Right lobe of liver (tissue), 6 donors: ENCODE measurements at regions not wholly inside any gene's neighbourhood (a gene's known extent, or its start where the extent isn't known, plus 50 kb on each side); places are given as distances from the start of the nearest gene placed in this dataset.

Experiments used
- ATAC-seq, 4 donors: fragments of 200-7000 bp; cut with Tn5 transposase; one replicate each; pipeline ENCODE4 v1.9.1; 2020; ENCODE audit warnings: mild to moderate bottlenecking in 4 of 4, moderate library complexity in 4 of 4
- DNase-seq, 3 donors: peaks; one replicate each; pipeline ENCODE4 v3.0.0-alpha.2; 2020
- H3K27ac ChIP-seq, 3 donors: fragments of 200-600 bp; one replicate each; pipeline ENCODE4 v1.8.0; 2022
- H3K27me3 ChIP-seq, 2 donors: fragments of 200-600 bp; one replicate each; pipeline ENCODE4 v1.8.0; 2022
- H3K36me3 ChIP-seq, 4 donors: fragments of 200-600 bp; sonication (generic) in 1 of 4; one replicate each; pipeline versions ENCODE4 v1.5.1 to v1.8.0; 2017 to 2022; ENCODE audit warnings: control low read depth in 1 of 4
- H3K4me1 ChIP-seq, 4 donors: fragments of 200-600 bp; sonication (generic) in 1 of 4; one replicate each; pipeline versions ENCODE4 v1.5.1 to v1.8.0; 2017 to 2022; ENCODE audit warnings: control low read depth in 1 of 4
- H3K4me3 ChIP-seq, 3 donors: fragments of 200-600 bp; one replicate each; pipeline ENCODE4 v1.8.0; 2022
- H3K9me3 ChIP-seq, 4 donors: fragments of 200-600 bp; sonication (generic) in 1 of 4; one replicate each; pipeline versions ENCODE4 v1.5.1 to v1.8.0; 2017 to 2022; ENCODE audit warnings: control low read depth in 1 of 4
- CTCF ChIP-seq, 4 donors: fragments of 200-600 bp in 3 of 4; fragments of 450-650 bp in 1 of 4; IDR thresholded peaks; one replicate each; pipeline versions ENCODE4 v1.5.1 to v1.8.0; 2016 to 2022; ENCODE audit warnings: antibody characterized with exemption in 4 of 4, mild to moderate bottlenecking in 2 of 4
- POLR2A ChIP-seq: fragments of 450-650 bp; IDR thresholded peaks from one replicate; pipeline ENCODE4 v1.6.1; 2017; ENCODE audit warnings: antibody characterized with exemption, mild to moderate bottlenecking
- WGBS: methylation state at CpG from one replicate; pipeline ENCODE4 v1.1.6; 2018; ENCODE audit warnings: low coverage, low lambda C conversion rate; ENCODE audit not compliant: insufficient coverage; ENCODE audit errors: missing lambda C conversion rate; 5-methylcytosine and 5-hydroxymethylcytosine counted together
- intact Hi-C, 2 donors: fragments of 100-400 bp; cut with DNase I; formaldehyde crosslinking; loops; one replicate each; pipeline versions ENCODE4 v1.11.2 to v1.14.1; 2022
- donor health status: DM: no; HTN: yes; CAD: no.
- donor health status: DM: no; HTN: no; CAD: no.
- donor health status: DM: no; HTN: no; CAD: no.
- donor health status: DM: no; HTN: yes; CAD: no.
- donor health status: DM: no; HTN: yes; CAD: no.

- ATAC-seq (no peak), DNase-seq (no peak)
- H3K4me3 ChIP-seq: no peak overlapping the region
- no peaks in the 10 kb centered on the region for H3K27me3 ChIP-seq
- H3K27ac ChIP-seq: no peak overlapping the region
- H3K9me3 ChIP-seq: peaks cover 0 to 27% (median 9%) of the 10 kb centered on the region in 4 donors
- H3K36me3 ChIP-seq: no peaks in the 10 kb centered on the region
- no peak for TF ChIP-seq POLR2A
- no peak for TF ChIP-seq CTCF (IDR thresholded peaks at IDR 0.05)
- H3K4me1 ChIP-seq: no peaks in the 10 kb centered on the region
- intact Hi-C loops: no loop called here
- 54% methylated on average over 5 of the region's 6 CpGs for WGBS
These were observed 547.8 kb upstream of the IGFBP3 start for GRCh38 chr7:46468753-46469356.

- DNase-seq: no peak
- no peak overlapping the region for H3K27ac ChIP-seq
- peaks cover 0 to 5% (median under 1%) of the 10 kb centered on the region in 4 donors for H3K9me3 ChIP-seq
- peak in 3 of 4 donors; percentile 40 to 62 (median 53) for ATAC-seq
- TF ChIP-seq POLR2A (no peak), CTCF (IDR thresholded peaks at IDR 0.05) (no peak)
- H3K4me3 ChIP-seq: no peak overlapping the region
- H3K4me1 ChIP-seq: no peaks in the 10 kb centered on the region
- intact Hi-C loops: no loop called here
- no peaks in the 10 kb centered on the region for H3K27me3 ChIP-seq
- H3K36me3 ChIP-seq: no peaks in the 10 kb centered on the region
These were observed 542.1 kb upstream of the IGFBP3 start for GRCh38 chr7:46463170-46463569.

- no peaks in the 10 kb centered on the region for H3K36me3 ChIP-seq
- 84% methylated on average over 3 of the region's 3 CpGs for WGBS
- ATAC-seq: no peak
- H3K4me3 ChIP-seq: no peak overlapping the region
- no peaks in the 10 kb centered on the region for H3K4me1 ChIP-seq
- H3K9me3 ChIP-seq: peaks cover 0 to 3% (median 0%) of the 10 kb centered on the region in 4 donors
- intact Hi-C loops: no loop called here
- DNase-seq: no peak
- no peak overlapping the region for H3K27ac ChIP-seq
- no peak for TF ChIP-seq CTCF (IDR thresholded peaks at IDR 0.05)
- TF ChIP-seq POLR2A: no peak
- no peaks in the 10 kb centered on the region for H3K27me3 ChIP-seq
These were observed 540.3 kb upstream of the IGFBP3 start for GRCh38 chr7:46461334-46461777.

GRCh38 chr7:46459942-46460341 is 538.9 kb upstream of the IGFBP3 start:
- Histone ChIP-seq H3K4me3 (no peak overlapping the region), H3K9me3 (no peaks in the 10 kb centered on the region), H3K4me1 (no peaks in the 10 kb centered on the region), H3K36me3 (no peaks in the 10 kb centered on the region), H3K27me3 (no peaks in the 10 kb centered on the region), H3K27ac (no peak overlapping the region)
- DNase-seq (no peak), ATAC-seq (no peak)
- intact Hi-C loops: no loop called here
- whole genome bisulfite sequencing: 91% methylated on average over 1 of the region's 1 CpG
- TF ChIP-seq CTCF (IDR thresholded peaks at IDR 0.05): no peak
- TF ChIP-seq POLR2A: no peak

GRCh38 chr7:46454816-46455215 is 533.7 kb upstream of the IGFBP3 start:
- Histone ChIP-seq H3K4me3 (no peak overlapping the region), H3K4me1 (no peaks in the 10 kb centered on the region), H3K27me3 (no peaks in the 10 kb centered on the region), H3K9me3 (no peaks in the 10 kb centered on the region), H3K27ac (no peak overlapping the region), H3K36me3 (no peaks in the 10 kb centered on the region)
- ATAC-seq (no peak), DNase-seq (no peak)
- intact Hi-C loops: no loop called here
- TF ChIP-seq CTCF (IDR thresholded peaks at IDR 0.05) (no peak), POLR2A (no peak)
- WGBS: 73% methylated on average over 2 of the region's 2 CpGs
